Ascending aorta (tissue), 2 donors: ENCODE measurements at regions not wholly inside any gene's neighbourhood (a gene's known extent, or its start where the extent isn't known, plus 50 kb on each side); places are given as distances from the start of the nearest gene placed in this dataset.

Experiments
- DNase-seq, 2 donors: peaks; one replicate each; pipeline ENCODE4 v3.0.0-alpha.2; 2019; ENCODE audit warnings: low spot score in 2 of 2
- H3K27ac ChIP-seq, 2 donors: fragments of 200-600 bp; sonication (generic); one replicate each; pipeline ENCODE4 v1.5.1; 2016 to 2017; ENCODE audit warnings: mild to moderate bottlenecking in 1 of 2
- H3K27me3 ChIP-seq: fragments of 200-600 bp; sonication (generic); one replicate; pipeline ENCODE4 v1.5.1; 2017
- H3K36me3 ChIP-seq, 2 donors: fragments of 200-600 bp; sonication (generic); one replicate each; pipeline ENCODE4 v1.5.1; 2016
- H3K4me1 ChIP-seq, 2 donors: fragments of 200-600 bp; sonication (generic); one replicate each; pipeline ENCODE4 v1.5.1; 2016 to 2017; ENCODE audit warnings: mild to moderate bottlenecking in 1 of 2
- H3K4me3 ChIP-seq, 2 donors: fragments of 200-600 bp; sonication (generic); one replicate each; pipeline ENCODE4 v1.5.1; 2016 to 2017; ENCODE audit warnings: mild to moderate bottlenecking in 1 of 2
- H3K9me3 ChIP-seq, 2 donors: fragments of 200-600 bp; sonication (generic); one replicate each; pipeline ENCODE4 v1.5.1; 2016
- intact Hi-C: fragments of 100-400 bp; cut with DNase I; formaldehyde crosslinking; loops from one replicate; pipeline ENCODE4 v1.15.1; 2023
- TF ChIP-seq, protein P1 (sequence below), 3 experiments: fragments of 200-600 bp in 2 of 3; fragments of 450-650 bp in 1 of 3; sonication (generic) in 2 of 3; IDR thresholded peaks; one replicate each; pipeline ENCODE4 v1.5.1; 2016 to 2019; ENCODE audit warnings: antibody characterized with exemption in 3 of 3, mild to moderate bottlenecking in 1 of 3, moderate library complexity in 1 of 3

DNA sequence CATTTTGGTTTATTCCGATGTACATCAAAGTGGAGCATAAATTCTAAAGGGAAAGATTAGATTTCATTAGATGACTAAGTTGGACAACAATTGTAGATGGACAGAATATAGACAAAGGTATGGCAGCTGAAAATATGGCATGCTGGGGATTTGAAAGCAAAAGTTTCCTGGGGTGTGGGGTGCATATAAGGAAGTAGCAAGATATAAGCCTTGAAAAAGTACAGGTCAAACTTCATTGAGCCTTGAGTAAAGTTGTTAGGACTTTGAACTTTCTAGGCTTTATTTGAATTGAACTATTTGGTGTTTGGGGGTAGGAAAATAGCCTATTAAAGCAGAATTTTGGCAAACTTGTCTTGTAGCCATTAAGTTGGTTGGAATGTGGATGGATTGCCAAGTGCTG, 75.8 kb upstream of the KCNJ16 start:
- intact Hi-C loops = no loop called here
- Histone ChIP-seq H3K4me3 (no peak overlapping the region), H3K27ac (no peak overlapping the region), H3K9me3 (no peaks in the 10 kb centered on the region), H3K4me1 (no peaks in the 10 kb centered on the region), H3K36me3 (no peaks in the 10 kb centered on the region), H3K27me3 (no peaks in the 10 kb centered on the region)
- TF ChIP-seq, protein P1, sequence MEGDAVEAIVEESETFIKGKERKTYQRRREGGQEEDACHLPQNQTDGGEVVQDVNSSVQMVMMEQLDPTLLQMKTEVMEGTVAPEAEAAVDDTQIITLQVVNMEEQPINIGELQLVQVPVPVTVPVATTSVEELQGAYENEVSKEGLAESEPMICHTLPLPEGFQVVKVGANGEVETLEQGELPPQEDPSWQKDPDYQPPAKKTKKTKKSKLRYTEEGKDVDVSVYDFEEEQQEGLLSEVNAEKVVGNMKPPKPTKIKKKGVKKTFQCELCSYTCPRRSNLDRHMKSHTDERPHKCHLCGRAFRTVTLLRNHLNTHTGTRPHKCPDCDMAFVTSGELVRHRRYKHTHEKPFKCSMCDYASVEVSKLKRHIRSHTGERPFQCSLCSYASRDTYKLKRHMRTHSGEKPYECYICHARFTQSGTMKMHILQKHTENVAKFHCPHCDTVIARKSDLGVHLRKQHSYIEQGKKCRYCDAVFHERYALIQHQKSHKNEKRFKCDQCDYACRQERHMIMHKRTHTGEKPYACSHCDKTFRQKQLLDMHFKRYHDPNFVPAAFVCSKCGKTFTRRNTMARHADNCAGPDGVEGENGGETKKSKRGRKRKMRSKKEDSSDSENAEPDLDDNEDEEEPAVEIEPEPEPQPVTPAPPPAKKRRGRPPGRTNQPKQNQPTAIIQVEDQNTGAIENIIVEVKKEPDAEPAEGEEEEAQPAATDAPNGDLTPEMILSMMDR (IDR thresholded peaks at IDR 0.05) = no peak
- no peak for DNase-seq

DNA sequence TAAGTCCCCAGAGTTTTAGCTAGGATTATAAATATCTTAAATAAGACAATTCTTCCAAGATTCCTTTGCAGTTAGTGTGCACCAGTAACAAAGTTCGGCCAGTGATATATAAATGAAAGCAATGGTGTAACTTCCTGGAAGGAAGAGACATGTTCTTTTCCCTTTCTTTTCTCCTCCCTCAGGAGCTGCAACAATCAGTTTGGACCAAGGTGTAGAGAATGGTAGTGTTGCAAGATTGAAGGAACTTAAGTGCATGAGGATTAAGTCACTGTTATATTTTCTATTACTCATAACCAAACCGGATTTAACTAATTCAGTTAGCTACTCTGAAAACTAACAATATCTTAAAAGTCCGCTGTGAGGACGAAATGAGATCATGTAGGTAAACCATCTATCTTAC, 68.9 kb upstream of the KCNJ16 start:
- intact Hi-C loops = no loop called here
- DNase-seq = no peak
- Histone ChIP-seq H3K9me3 (no peaks in the 10 kb centered on the region), H3K27ac (no peak overlapping the region), H3K4me1 (no peaks in the 10 kb centered on the region), H3K36me3 (no peaks in the 10 kb centered on the region), H3K4me3 (no peak overlapping the region), H3K27me3 (no peaks in the 10 kb centered on the region)
- TF ChIP-seq, protein P1 (IDR thresholded peaks at IDR 0.05) = no peak

DNA sequence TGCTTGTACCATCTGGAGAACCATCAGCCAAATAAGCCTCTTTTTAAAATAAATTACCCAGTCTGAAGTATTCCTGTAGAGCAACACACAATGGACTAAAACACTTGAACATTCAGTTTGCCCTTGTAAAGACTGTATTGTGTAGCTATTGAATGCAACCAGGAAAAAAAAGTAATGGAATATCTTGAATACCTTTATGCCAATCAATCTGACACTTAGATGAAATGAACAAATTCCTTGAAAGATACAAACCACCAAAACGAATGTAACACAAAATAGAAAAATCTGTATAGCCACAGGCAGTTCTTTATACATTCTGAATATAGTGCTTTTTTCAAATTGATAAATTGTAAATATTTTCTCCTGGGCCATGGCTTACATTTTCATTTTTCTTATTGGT, 63.3 kb upstream of the KCNJ16 start:
- no peaks in the 10 kb centered on the region for H3K27me3 ChIP-seq
- TF ChIP-seq, protein P1 (IDR thresholded peaks at IDR 0.05) = no peak
- no peak overlapping the region for H3K27ac ChIP-seq
- no peak overlapping the region for H3K4me3 ChIP-seq
- H3K36me3 ChIP-seq = no peaks in the 10 kb centered on the region
- no peaks in the 10 kb centered on the region for H3K9me3 ChIP-seq
- DNase-seq = no peak
- no peaks in the 10 kb centered on the region for H3K4me1 ChIP-seq
- intact Hi-C loops = loop anchor here (10.0 kb wide), 1 partner anchor 543 kb away; no protein-coding TSS in a partner anchor

DNA sequence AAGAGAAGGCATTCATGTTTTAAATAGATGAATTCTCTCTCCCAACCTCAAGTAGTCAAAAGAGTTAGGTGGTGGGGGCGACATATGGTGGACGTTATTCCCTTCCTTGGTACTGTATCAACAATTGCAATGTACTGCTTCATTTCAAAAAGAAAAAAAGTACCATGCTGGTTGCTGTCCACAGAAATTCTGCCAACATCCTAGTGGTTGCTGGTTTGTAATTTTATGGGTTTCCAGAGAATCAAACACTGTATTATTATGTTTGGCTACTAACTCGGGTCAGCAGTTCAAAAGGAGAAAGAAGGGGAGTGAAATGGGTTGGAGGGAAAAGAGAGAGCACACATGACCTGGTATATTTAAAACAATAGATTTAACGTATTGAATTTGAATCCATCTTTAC, 61.1 kb upstream of the KCNJ16 start:
- Histone ChIP-seq H3K9me3 (no peaks in the 10 kb centered on the region), H3K27ac (no peak overlapping the region), H3K4me1 (no peaks in the 10 kb centered on the region), H3K4me3 (no peak overlapping the region), H3K36me3 (no peaks in the 10 kb centered on the region), H3K27me3 (no peaks in the 10 kb centered on the region)
- TF ChIP-seq, protein P1 (IDR thresholded peaks at IDR 0.05) = no peak
- intact Hi-C loops = loop anchor here (10.0 kb wide), 1 partner anchor 541 kb away; no protein-coding TSS in a partner anchor
- no peak for DNase-seq

DNA sequence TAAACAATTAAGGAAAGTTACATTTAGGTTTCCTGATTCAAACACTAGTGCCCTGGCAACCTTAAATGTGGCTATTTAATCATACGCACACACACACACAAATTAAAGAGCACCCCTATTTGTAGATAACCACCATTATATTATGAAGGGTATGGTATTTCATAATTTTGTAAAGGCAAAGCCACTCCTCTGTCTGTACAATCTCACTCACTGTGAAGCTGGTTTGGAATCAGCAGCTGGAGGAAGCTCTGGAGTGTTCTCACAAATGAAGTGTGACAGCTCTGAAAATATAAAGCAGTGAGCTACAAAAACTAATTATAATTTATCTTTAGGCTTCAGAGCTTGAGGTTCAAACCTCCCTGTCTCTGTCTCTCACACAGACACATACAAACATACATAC, 57.9 kb upstream of the KCNJ16 start:
- intact Hi-C loops = loop anchor here (10.0 kb wide), 1 partner anchor 538 kb away; no protein-coding TSS in a partner anchor
- Histone ChIP-seq H3K36me3 (no peaks in the 10 kb centered on the region), H3K27me3 (no peaks in the 10 kb centered on the region), H3K9me3 (no peaks in the 10 kb centered on the region), H3K4me3 (no peak overlapping the region), H3K4me1 (no peaks in the 10 kb centered on the region), H3K27ac (no peak overlapping the region)
- TF ChIP-seq, protein P1 (IDR thresholded peaks at IDR 0.05) = no peak
- DNase-seq = no peak

DNA sequence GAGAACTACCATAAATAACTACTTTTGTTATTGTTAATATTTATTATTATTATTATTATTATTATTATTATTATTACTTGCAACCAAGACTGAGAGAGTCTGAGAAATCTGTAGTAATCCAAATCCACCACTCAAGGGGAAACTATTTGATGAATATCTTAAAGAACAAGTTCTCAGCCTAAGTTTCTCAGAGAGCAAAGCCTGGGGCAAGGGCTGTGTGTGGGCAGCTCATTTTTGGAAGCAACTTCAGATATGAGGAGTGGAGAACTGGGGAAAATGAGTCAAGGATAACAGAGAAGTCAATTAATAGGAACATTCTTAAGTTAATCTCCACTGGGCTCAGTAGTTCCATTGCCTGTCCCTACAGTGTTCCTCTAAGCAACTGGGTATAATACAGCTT, 57.1 kb upstream of the KCNJ16 start:
- no peak overlapping the region for H3K4me3 ChIP-seq
- no peaks in the 10 kb centered on the region for H3K9me3 ChIP-seq
- intact Hi-C loops = loop anchor here (10.0 kb wide), 1 partner anchor 537 kb away; no protein-coding TSS in a partner anchor
- no peak overlapping the region for H3K27ac ChIP-seq
- H3K36me3 ChIP-seq = no peaks in the 10 kb centered on the region
- no peak for DNase-seq
- TF ChIP-seq, protein P1 (IDR thresholded peaks at IDR 0.05) = no peak
- H3K27me3 ChIP-seq = no peaks in the 10 kb centered on the region
- H3K4me1 ChIP-seq = no peaks in the 10 kb centered on the region
